ENCODE measurements at regions not wholly inside any gene's neighbourhood (a gene's known extent, or its start where the extent isn't known, plus 50 kb on each side); places are given as distances from the start of the nearest gene placed in this dataset.

GRCh38 chr3:43206632-43207031 lies 79.7 kb upstream of the SNRK start:
- no peak for DNase-seq

DNA sequence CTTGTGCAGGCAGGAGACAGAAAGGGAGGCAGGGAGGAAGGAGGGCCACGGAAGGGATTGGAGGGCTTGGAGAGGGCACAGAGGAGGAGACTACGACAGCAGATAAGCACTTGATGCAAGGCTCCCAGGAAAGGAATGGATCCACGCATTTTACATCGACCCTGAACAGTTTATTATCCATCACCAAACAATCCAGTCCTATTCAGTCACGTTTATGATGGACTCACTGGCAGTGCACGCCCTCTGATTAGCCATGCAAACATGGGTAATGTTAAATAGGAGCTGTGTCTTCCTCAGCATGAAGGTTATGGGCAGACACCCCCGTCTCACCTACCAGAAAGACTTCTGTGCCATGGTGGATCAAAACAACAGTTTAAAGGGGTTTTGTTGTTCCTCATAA lies 80.2 kb upstream of the SNRK start:
- no peak for DNase-seq

GRCh38 chr3:43203022-43203421 lies 83.3 kb upstream of the SNRK start:
- no peak for DNase-seq

DNA sequence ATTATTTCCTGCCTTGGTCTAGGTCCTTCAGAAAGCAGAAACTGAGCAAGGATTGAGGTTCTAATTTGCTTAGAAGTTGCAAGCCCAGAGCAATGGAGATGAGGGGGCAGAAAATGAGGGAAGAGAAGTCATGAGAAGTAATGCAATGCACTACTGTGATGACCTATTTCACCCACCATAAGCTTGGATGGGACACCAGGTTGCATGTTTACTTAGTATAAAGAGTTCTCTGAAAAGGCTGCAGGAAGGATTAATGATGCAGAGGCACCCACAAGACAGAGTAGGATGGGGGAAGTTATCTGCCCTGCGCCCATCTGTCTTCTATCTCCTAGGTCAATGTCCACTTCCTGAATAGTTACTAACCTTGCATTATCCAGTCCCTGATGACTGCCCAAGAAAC lies 84.8 kb upstream of the SNRK start:
- no peak for DNase-seq

DNA sequence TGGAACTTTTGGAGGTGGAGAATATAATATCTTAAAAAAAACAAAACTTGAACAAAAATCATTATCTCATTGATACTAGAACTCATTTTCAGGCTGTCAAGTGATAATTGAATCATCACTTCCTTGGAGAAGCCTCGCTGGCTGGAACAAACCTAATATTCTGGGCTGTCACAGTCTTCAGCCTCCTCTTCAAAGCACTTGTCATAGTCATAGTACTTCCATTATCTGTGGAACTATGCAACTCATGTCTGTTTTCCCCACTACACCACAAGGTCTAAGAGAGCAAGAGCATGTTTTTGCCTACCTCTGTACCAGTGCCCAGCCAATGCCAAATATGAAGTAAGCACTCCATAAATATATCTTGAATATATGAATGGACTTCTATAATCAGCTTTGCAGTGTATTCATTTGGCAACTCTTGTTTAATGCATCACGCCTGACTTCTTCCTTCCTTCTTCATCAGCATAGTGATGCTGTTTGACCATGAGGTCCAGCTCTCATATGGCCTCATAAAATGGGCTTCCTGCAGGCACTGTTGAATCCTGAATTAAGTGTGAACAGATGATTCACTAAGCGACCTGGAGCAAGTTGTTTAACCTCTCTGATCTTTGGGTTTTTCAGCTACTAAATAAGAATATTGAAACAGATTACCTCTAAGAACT lies 86.6 kb upstream of the SNRK start:
- no peak for DNase-seq

DNA sequence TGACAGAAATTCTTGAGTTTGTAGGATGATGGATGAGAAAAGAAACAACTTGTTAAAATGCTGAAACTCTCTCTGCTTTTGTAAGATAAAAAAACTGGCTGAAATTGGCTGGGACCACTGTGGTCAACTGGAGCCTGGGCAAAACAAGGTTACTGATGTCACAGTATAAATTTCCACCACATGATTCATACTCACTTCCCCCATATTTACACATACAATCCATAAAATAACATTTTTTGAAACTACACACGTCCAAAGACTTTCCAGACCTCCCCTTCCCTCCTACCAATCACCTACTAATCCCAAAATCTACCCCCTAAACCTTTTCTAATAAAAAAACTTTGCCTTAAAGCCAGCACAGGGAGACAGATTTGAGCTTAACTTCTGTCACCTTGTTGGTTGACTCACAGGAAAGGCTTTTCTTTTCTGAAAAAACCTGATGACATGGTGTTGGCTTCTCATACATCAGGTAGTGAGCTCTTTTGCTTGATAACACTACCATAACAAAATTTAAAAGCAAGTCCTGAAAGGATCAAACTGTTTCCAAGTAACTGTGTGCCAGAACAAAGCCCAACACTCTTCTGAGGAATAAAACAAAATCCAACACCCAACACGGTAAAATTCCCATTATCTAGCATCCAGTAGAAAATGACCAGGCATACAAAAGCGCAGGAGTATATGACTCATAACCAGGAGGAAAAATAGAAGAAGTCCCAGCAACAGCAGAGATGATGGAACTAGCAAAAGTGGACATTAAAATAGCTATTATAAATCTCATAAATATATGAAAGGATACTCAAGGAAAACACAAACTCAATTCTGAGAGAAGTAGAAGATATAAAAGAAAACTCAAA lies 87.3 kb upstream of the SNRK start:
- no peak for DNase-seq

DNA sequence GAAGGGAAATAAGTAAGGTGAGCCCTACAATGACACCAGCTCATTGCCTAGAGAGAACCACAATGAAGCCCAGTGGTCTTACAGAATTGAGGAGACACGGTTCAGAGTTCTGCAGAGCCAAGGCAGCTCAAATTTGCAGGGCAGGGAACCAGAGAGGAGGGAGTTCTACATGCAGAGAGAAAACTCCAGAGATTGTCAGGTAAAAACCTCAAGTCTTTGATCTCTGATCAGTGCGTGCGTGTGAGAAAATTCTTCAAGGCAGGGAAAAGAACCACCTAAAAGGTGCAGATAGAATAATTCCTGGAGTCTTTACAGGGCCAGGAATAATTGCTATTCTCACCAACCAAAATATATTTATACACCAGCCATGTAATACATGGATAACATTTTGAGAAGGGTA lies 88.0 kb upstream of the SNRK start:
- no peak for DNase-seq

DNA sequence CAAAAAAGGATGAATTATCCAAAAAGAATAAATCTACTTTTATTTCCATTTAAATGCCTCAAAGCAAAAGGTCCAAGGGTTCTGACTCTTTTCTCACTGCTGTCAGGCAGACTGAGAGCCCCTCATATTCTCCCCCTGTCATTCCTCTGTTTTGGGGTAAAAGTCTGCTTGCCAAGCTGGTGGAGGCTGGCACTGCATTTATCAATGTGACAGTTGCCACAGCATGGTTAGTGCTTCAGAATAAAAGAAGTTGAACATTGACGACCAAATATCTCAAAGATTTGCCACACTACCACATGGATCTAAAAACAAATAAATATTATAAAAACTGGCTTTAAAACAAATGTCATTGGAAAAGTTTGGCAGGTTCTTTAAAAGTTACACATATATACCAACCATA lies 89.2 kb upstream of the SNRK start:
- no peak for DNase-seq

GRCh38 chr3:43196721-43197120 lies 89.6 kb upstream of the SNRK start:
- DNase-seq: no peak

- no peak for DNase-seq
These were observed 89.2 kb upstream of the POMGNT2 start for GRCh38 chr3:43195115-43195498.

DNA sequence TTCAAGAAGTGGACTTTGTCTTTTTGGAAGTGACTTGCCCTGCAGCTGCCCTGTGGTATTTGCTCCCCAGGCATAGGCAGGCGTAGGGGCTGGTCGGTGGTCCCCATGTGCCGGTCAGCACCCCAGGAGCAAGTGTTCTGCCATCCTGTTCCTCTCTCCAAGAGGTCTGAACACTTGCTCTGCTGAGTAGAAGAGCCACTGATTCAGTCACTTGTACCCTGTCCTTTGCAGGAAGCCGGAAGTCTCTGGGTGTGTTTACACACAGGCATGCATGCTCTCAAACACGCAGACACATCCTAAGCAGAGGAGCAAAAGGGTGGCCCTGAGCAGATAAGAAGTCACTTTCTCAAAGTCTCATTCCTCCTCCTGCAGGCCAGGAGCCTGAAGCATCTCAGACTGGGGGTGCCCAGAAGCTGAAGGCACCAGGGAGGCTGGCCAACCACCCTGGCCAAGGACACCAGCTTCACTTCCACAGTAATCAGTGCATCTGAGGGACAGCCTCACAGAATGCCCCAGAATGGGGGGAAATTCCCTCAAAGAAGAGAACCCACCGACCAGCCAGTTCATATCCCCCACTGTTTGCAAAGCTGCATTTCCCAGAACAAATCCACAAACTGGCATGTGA lies 88.7 kb upstream of the POMGNT2 start:
- peak; percentile 28 for DNase-seq

DNA sequence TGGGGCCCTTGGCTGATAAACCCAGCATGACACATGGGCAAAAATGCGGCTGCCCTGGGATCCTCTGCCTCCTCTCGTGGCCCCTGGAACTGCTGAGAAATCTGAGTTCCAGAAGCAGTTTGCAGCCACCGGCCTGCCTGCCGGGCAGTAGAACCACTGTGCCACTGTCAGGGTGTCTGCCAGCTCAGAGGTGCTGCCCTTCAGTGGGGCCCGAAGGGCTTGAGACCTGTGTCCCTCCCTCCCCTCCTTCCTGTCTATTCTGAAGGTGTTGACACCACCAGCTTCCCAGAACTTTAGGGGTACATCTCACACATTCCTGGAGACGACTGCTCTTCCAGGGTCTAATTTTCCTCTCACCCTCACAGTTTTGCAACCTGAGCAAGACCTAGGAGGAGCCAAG lies 88.2 kb upstream of the POMGNT2 start:
- DNase-seq: no peak

DNA sequence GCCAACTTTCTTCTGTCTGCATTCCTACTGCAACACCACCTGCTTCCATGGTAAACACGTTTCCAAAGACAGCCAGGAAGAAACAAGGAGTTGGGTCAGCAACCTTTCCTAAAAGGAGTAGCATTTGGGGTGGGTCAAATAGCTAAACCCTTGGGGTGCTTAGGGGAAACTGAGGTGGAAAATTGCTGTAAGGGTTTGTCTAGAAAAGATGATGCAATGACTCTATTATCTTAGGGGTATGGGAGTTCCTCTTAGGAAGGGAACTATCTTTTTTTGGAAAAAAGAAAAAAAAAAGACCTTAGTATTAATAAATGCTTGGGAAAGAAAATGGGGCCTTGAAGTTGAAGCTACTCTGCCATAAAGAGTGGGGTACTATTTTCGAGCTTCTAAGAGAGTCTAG lies 86.1 kb upstream of the POMGNT2 start:
- no peak for DNase-seq

DNA sequence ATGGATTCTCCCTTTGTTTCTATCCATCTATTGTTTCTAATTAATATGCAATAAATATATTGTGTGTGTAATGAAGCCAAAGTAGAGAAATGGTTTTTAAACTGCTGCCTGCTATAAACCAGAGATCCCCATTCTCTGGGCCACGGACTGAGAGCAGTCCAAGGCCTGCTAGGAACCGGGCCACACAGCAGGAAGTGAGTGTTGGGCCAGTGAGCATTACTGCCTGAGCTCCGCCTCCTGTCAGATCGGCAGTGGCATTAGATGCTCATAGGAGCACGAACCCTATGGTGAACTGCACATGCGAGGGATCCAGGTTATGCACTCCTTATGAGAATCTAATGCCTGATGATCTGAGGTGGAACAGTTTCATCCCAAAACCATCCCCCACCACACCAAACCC lies 85.2 kb upstream of the POMGNT2 start:
- no peak for DNase-seq

- DNase-seq: no peak
These were observed 84.8 kb upstream of the POMGNT2 start for GRCh38 chr3:43190670-43191069.

GRCh38 chr3:43187836-43188479 lies 82.1 kb upstream of the POMGNT2 start:
- DNase-seq: no peak

GRCh38 chr3:43185983-43186314 lies 80.1 kb upstream of the POMGNT2 start:
- DNase-seq: no peak

DNA sequence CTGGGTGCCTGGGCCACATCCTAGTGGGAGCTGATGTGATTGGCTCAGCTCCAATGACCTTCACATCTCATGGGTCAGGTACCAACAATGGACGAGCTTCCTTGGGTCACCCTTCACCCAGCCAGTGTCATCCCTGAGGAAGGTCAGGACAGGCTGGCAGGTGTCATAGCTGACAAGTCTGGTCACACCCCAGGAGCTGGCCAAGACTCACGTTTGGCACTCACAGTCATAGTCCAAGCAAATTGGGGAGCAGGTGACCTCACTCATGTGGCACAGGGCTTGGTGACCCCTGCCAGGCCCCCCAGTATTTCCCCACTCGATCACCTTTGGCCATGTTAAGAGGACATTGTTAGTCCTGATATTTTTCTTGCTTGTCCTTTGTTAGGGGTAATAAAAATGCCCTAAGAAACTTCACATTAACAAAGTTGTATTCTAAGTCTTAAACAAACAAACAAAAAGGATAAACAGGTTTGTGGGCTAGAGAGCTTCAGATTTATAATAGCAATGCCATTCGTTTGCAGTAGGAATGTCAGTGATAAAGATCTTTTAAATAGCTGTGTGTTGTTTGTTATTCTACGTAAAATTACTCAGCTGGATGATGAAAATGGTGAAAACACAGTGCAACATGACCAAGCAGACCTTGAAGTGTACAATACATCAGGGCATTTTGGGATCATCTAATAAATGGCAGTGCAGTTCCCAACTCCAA lies 79.5 kb upstream of the POMGNT2 start:
- no peak for DNase-seq

GRCh38 chr3:43183456-43183855 lies 77.6 kb upstream of the POMGNT2 start:
- no peak for DNase-seq

GRCh38 chr3:43181202-43181821 lies 75.4 kb upstream of the POMGNT2 start:
- DNase-seq: peak; percentile 52

- DNase-seq: no peak
These were observed 74.8 kb upstream of the POMGNT2 start for GRCh38 chr3:43180694-43181093.

GRCh38 chr3:43180027-43180426 lies 74.1 kb upstream of the POMGNT2 start:
- peak; percentile 38 for DNase-seq

GRCh38 chr3:43178891-43179366 lies 73.0 kb upstream of the POMGNT2 start:
- no peak for DNase-seq

Measured in activated CD8-positive, alpha-beta memory T cell treated with anti-CD3 and anti-CD28 coated beads, Interleukin-2, amount 50 U/mL, for 4 hours (primary cell).